Keratinocyte (primary cell): ENCODE measurements at regions not wholly inside any gene's neighbourhood (a gene's known extent, or its start where the extent isn't known, plus 50 kb on each side); places are given as distances from the start of the nearest gene placed in this dataset.

Experiments
- DNase-seq: peaks from one replicate; pipeline ENCODE4 v3.0.0-alpha.2; 2011; ENCODE audit warnings: low read depth, missing footprints, low spot score
- FAIRE-seq: peaks from 2 replicates; lab custom pipeline; 2011; peaks lifted over from hg19 to GRCh38; lab: Jason Lieb, UNC
- H2AFZ ChIP-seq: 2 replicates; pipeline ENCODE4 v1.6.0; 2012; ENCODE audit warnings: low read length, control low read depth, inconsistent platforms; ENCODE audit not compliant: control insufficient read depth
- H3K27ac ChIP-seq: 2 replicates; pipeline ENCODE4 v1.5.1; 2011; ENCODE audit warnings: low read length; ENCODE audit not compliant: control insufficient read depth, insufficient read depth
- H3K27me3 ChIP-seq: 3 replicates; pipeline ENCODE4 v1.6.0; 2011; ENCODE audit warnings: low read length; ENCODE audit not compliant: control insufficient read depth, insufficient read depth; ENCODE audit errors: extremely low read depth
- H3K36me3 ChIP-seq, 2 experiments: 2 replicates in 1 of 2; 3 replicates in 1 of 2; pipeline ENCODE4 v1.5.1; 2011; ENCODE audit warnings: low read length in 2 of 2, mild to moderate bottlenecking in 1 of 2; ENCODE audit not compliant: control insufficient read depth in 2 of 2, insufficient read depth in 2 of 2; ENCODE audit errors: extremely low read depth in 1 of 2
- H3K4me1 ChIP-seq: 3 replicates; pipeline ENCODE4 v1.5.1; 2011; ENCODE audit warnings: low read length; ENCODE audit not compliant: control insufficient read depth, insufficient read depth; ENCODE audit errors: extremely low read depth
- H3K4me2 ChIP-seq: 3 replicates; pipeline ENCODE4 v1.6.0; 2011; ENCODE audit warnings: low read depth, low read length; ENCODE audit not compliant: control insufficient read depth, insufficient read depth; ENCODE audit errors: extremely low read depth
- H3K4me3 ChIP-seq, 3 experiments: fragments of 200-600 bp in 1 of 3; sonication (generic) in 1 of 3; 2 replicates in 2 of 3; 3 replicates in 1 of 3; pipeline ENCODE4 v1.5.1; 2011 to 2016; ENCODE audit warnings: low read length in 3 of 3, mild to moderate bottlenecking in 3 of 3, control low read depth in 2 of 3, inconsistent platforms in 1 of 3, low read depth in 1 of 3, mixed read lengths in 1 of 3, mixed run types in 1 of 3, moderate library complexity in 1 of 3; ENCODE audit not compliant: control insufficient read depth in 2 of 3, insufficient read depth in 2 of 3; ENCODE audit errors: extremely low read depth in 1 of 3
- H3K79me2 ChIP-seq: 2 replicates; pipeline ENCODE4 v1.6.0; 2012; ENCODE audit warnings: low read length; ENCODE audit not compliant: control insufficient read depth, insufficient read depth
- H3K9ac ChIP-seq: 3 replicates; pipeline ENCODE4 v1.6.0; 2011; ENCODE audit warnings: low read length; ENCODE audit not compliant: control insufficient read depth, insufficient read depth; ENCODE audit errors: extremely low read depth
- H3K9me1 ChIP-seq: 3 replicates; pipeline ENCODE4 v1.6.0; 2011; ENCODE audit warnings: low read length; ENCODE audit not compliant: control insufficient read depth, insufficient read depth; ENCODE audit errors: extremely low read depth
- H3K9me3 ChIP-seq: 2 replicates; pipeline ENCODE4 v1.5.1; 2012; ENCODE audit warnings: low read depth, low read length; ENCODE audit not compliant: control insufficient read depth
- H4K20me1 ChIP-seq: 3 replicates; pipeline ENCODE4 v1.6.0; 2011; ENCODE audit warnings: low read length; ENCODE audit not compliant: control insufficient read depth, insufficient read depth; ENCODE audit errors: extremely low read depth
- EZH2 ChIP-seq: IDR thresholded peaks from one replicate; pipeline ENCODE4 v1.6.1; 2012; ENCODE audit warnings: inconsistent platforms, mild to moderate bottlenecking, low read length, moderate library complexity
- dilution Hi-C: fragments of 300-500 bp; cut with MboI; formaldehyde crosslinking; loops from one replicate; pipeline ENCODE4 v1.7.0; 2020; ENCODE audit warnings: low sequenced_read_pairs; ENCODE audit not compliant: extremely low pct_ligation_motif_present
- TF ChIP-seq, protein P1 (sequence below), 3 experiments: IDR thresholded peaks in 1 of 3; conservative IDR thresholded peaks in 1 of 3; optimal IDR thresholded peaks in 1 of 3; 2 replicates in 2 of 3; 3 replicates in 1 of 3; pipeline versions ENCODE3 to v1.5.1; 2011; ENCODE audit warnings: low read length in 3 of 3, mild to moderate bottlenecking in 3 of 3, moderate library complexity in 2 of 3, control low read depth in 1 of 3, inconsistent platforms in 1 of 3; ENCODE audit not compliant: insufficient read depth in 2 of 3; ENCODE audit errors: extremely low read depth in 1 of 3

DNA sequence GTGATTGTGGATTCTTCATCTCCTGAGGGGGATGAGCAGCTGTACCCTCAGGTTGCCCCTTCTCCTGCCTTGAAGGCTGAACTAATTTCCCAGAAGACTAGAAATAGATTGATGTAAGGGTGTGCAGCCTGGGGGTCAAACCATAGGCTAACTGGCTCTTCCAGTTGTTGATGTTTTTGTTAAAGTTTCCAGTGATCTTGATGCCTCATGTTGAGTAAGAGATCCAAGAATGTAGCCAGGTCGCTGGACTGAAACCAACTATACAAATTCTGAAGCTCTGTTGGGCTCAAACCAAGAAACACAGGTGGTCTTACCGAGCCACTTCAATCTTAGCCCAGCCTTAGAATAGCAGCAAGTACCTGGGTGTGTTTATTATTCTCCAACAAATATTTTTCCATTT is 391.8 kb downstream of the KLF5 start:
- no peaks in the 10 kb centered on the region for H4K20me1 ChIP-seq
- TF ChIP-seq, protein P1, sequence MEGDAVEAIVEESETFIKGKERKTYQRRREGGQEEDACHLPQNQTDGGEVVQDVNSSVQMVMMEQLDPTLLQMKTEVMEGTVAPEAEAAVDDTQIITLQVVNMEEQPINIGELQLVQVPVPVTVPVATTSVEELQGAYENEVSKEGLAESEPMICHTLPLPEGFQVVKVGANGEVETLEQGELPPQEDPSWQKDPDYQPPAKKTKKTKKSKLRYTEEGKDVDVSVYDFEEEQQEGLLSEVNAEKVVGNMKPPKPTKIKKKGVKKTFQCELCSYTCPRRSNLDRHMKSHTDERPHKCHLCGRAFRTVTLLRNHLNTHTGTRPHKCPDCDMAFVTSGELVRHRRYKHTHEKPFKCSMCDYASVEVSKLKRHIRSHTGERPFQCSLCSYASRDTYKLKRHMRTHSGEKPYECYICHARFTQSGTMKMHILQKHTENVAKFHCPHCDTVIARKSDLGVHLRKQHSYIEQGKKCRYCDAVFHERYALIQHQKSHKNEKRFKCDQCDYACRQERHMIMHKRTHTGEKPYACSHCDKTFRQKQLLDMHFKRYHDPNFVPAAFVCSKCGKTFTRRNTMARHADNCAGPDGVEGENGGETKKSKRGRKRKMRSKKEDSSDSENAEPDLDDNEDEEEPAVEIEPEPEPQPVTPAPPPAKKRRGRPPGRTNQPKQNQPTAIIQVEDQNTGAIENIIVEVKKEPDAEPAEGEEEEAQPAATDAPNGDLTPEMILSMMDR (optimal IDR thresholded peaks at IDR 0.05 in 1 of 3, IDR thresholded peaks at IDR 0.05 in 1 of 3, conservative IDR thresholded peaks at IDR 0.05 in 1 of 3; ENCODE audit: extremely low read depth in 1 of 3, insufficient read depth in 2 of 3, low read length in 3 of 3) = no peak
- TF ChIP-seq EZH2 = no peak
- no peak overlapping the region for H3K4me3 ChIP-seq
- dilution Hi-C loops = no loop called here
- H3K9me3 ChIP-seq = no peaks in the 10 kb centered on the region
- H3K9me1 ChIP-seq = no peaks in the 10 kb centered on the region
- no peak overlapping the region for H3K9ac ChIP-seq
- H3K27ac ChIP-seq = no peak overlapping the region
- peaks cover 9% of the 10 kb centered on the region for H3K4me1 ChIP-seq
- no peak for DNase-seq
- no peaks in the 10 kb centered on the region for H3K36me3 ChIP-seq
- no peak overlapping the region for H3K4me2 ChIP-seq
- H3K79me2 ChIP-seq = no peaks in the 10 kb centered on the region
- no peak overlapping the region for H2AFZ ChIP-seq
- no peaks in the 10 kb centered on the region for H3K27me3 ChIP-seq
- no peak for FAIRE-seq

DNA sequence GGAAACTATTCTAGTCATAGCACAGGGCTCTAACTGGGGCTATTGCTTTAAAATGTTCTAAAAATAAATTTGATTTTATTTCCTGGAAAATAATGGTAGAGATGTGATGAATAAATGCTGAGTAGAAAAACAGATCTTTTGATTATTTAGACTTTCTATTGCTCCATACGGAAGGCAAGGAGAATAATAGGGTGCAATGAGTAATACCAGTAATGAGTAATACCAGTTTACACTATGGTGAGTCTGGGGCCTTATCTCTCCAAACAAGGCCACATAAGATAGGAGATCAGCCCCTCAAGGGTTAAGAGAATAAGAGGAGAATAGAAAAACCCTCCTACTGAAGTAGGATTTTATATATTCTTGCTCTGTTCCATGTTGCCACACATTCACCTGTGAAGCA is 390.4 kb downstream of the KLF5 start:
- DNase-seq (no peak), FAIRE-seq (no peak)
- Histone ChIP-seq H4K20me1 (no peaks in the 10 kb centered on the region), H3K4me3 (no peak overlapping the region), H3K4me1 (peaks cover 9% of the 10 kb centered on the region), H3K27ac (peak overlapping the region; percentile 44), H3K4me2 (no peak overlapping the region), H3K27me3 (no peaks in the 10 kb centered on the region), H3K9me3 (no peaks in the 10 kb centered on the region), H3K36me3 (no peaks in the 10 kb centered on the region), H3K9ac (no peak overlapping the region), H3K9me1 (no peaks in the 10 kb centered on the region), H2AFZ (no peak overlapping the region), H3K79me2 (no peaks in the 10 kb centered on the region)
- dilution Hi-C loops = no loop called here
- TF ChIP-seq, protein P1 (optimal IDR thresholded peaks at IDR 0.05 in 1 of 3, IDR thresholded peaks at IDR 0.05 in 1 of 3, conservative IDR thresholded peaks at IDR 0.05 in 1 of 3; ENCODE audit: extremely low read depth in 1 of 3, insufficient read depth in 2 of 3, low read length in 3 of 3) = no peak
- no peak for TF ChIP-seq EZH2
